C1 segment of cervical spinal cord (tissue), 14 donors: ENCODE measurements at regions not wholly inside any gene's neighbourhood (a gene's known extent, or its start where the extent isn't known, plus 50 kb on each side); places are given as distances from the start of the nearest gene placed in this dataset.
A peak's percentile ranks its signal among the peaks of the same experiment; 100 is the strongest.
"Not testable (repeated sequence)": the region's sequence is repeated elsewhere in the genome, so short reads cannot be mapped to it uniquely, and the experiment has no call there.

Source experiments
- DNase-seq, 14 donors: peaks; one replicate each; lab custom pipeline; 2025; lab: John Stamatoyannopoulos, UW

- DNase-seq = no peak
Observed at GRCh38 chr4:105025263-105026017, 121.2 kb upstream of the TET2 start.

- no peak for DNase-seq
Observed at GRCh38 chr4:105036991-105037390, 109.7 kb upstream of the TET2 start.

GRCh38 chr4:105042451-105042850, 104.2 kb upstream of the TET2 start:
- DNase-seq = no peak

GRCh38 chr4:105050896-105051295, 95.8 kb upstream of the TET2 start:
- DNase-seq = no peak

GRCh38 chr4:105057370-105058105, 89.1 kb upstream of the TET2 start:
- no peak for DNase-seq

- DNase-seq = no peak
Observed at GRCh38 chr4:105058177-105058812, 88.4 kb upstream of the TET2 start.

- peak in 1 of 14 donors; percentile 2 for DNase-seq
Observed at GRCh38 chr4:105059337-105059736, 87.3 kb upstream of the TET2 start.

GRCh38 chr4:105060628-105061027, 86.0 kb upstream of the TET2 start:
- no peak for DNase-seq

GRCh38 chr4:105061136-105061696, 85.5 kb upstream of the TET2 start:
- peak in 2 of 14 donors; percentile 11 to 14 for DNase-seq

GRCh38 chr4:105061731-105062130, 84.9 kb upstream of the TET2 start:
- no peak for DNase-seq

- no peak for DNase-seq
Observed at GRCh38 chr4:105066401-105066800, 80.3 kb upstream of the TET2 start.

- DNase-seq = no peak
Observed at GRCh38 chr4:105067431-105067830, 79.2 kb upstream of the TET2 start.

- DNase-seq = no peak
Observed at GRCh38 chr4:105067946-105068345, 78.7 kb upstream of the TET2 start.

- no peak for DNase-seq
Observed at GRCh38 chr4:105068516-105068915, 78.2 kb upstream of the TET2 start.

- not testable (repeated sequence) for DNase-seq
Observed at GRCh38 chr4:105072095-105072494, 74.6 kb upstream of the TET2 start.

- DNase-seq = no peak
Observed at GRCh38 chr4:105074097-105074496, 72.6 kb upstream of the TET2 start.

GRCh38 chr4:105075045-105075444, 71.6 kb upstream of the TET2 start:
- DNase-seq = no peak

- DNase-seq = no peak
Observed at GRCh38 chr4:105088110-105088879, 58.4 kb upstream of the TET2 start.

- DNase-seq = no peak
Observed at GRCh38 chr4:105092356-105092755, 54.3 kb upstream of the TET2 start.

- DNase-seq = no peak
Observed at GRCh38 chr4:105092768-105093167, 53.9 kb upstream of the TET2 start.

- DNase-seq = no peak
Observed at GRCh38 chr4:105093975-105094374, 52.7 kb upstream of the TET2 start.
